Adipocyte (in vitro differentiated cells): ENCODE measurements at regions not wholly inside any gene's neighbourhood (a gene's known extent, or its start where the extent isn't known, plus 50 kb on each side); places are given as distances from the start of the nearest gene placed in this dataset.

Source experiments
- DNase-seq: peaks from one replicate; pipeline ENCODE4 v3.0.0-alpha.2; 2015; ENCODE audit warnings: low read depth
- H3K27me3 ChIP-seq: replicated peaks from 2 replicates; pipeline ENCODE4 v1.7.0; 2013; ENCODE audit warnings: mild to moderate bottlenecking, low read length, moderate library complexity; ENCODE audit not compliant: control insufficient read depth, insufficient read depth
- H3K36me3 ChIP-seq: 2 replicates; pipeline ENCODE4 v1.7.0; 2013; ENCODE audit warnings: low read length, mild to moderate bottlenecking, moderate library complexity; ENCODE audit not compliant: control insufficient read depth, insufficient read depth, severe bottlenecking
- H3K4me1 ChIP-seq: 2 replicates; pipeline ENCODE4 v1.7.0; 2013; ENCODE audit warnings: mild to moderate bottlenecking, low read length, moderate library complexity; ENCODE audit not compliant: control insufficient read depth, insufficient read depth
- H3K4me3 ChIP-seq: 2 replicates; pipeline ENCODE4 v1.7.0; 2013; ENCODE audit warnings: mild to moderate bottlenecking, low read length, moderate library complexity
- H3K9ac ChIP-seq: 2 replicates; pipeline ENCODE4 v1.7.0; 2013; ENCODE audit warnings: mild to moderate bottlenecking, low read length, moderate library complexity
- H3K9me3 ChIP-seq: 2 replicates; pipeline ENCODE4 v1.7.0; 2013; ENCODE audit warnings: mild to moderate bottlenecking, low read length, moderate library complexity; ENCODE audit not compliant: control insufficient read depth

- Histone ChIP-seq H3K4me1 (no peaks in the 10 kb centered on the region), H3K9me3 (no peaks in the 10 kb centered on the region), H3K9ac (no peak overlapping the region), H3K27me3 (peaks cover 34% of the 10 kb centered on the region), H3K4me3 (no peak overlapping the region), H3K36me3 (no peaks in the 10 kb centered on the region)
- DNase-seq, result peak; percentile 24
Measured at GRCh38 chr2:204072443-204073324, 136.1 kb downstream of the ICOS start.

- peak; percentile 88 for DNase-seq
- no peaks in the 10 kb centered on the region for H3K36me3 ChIP-seq
- no peak overlapping the region for H3K9ac ChIP-seq
- no peak overlapping the region for H3K4me3 ChIP-seq
- H3K4me1 ChIP-seq, result no peaks in the 10 kb centered on the region
- H3K9me3 ChIP-seq, result no peaks in the 10 kb centered on the region
- peaks cover 34% of the 10 kb centered on the region for H3K27me3 ChIP-seq
Measured at GRCh38 chr2:204074456-204074855, 137.9 kb downstream of the ICOS start.

DNA sequence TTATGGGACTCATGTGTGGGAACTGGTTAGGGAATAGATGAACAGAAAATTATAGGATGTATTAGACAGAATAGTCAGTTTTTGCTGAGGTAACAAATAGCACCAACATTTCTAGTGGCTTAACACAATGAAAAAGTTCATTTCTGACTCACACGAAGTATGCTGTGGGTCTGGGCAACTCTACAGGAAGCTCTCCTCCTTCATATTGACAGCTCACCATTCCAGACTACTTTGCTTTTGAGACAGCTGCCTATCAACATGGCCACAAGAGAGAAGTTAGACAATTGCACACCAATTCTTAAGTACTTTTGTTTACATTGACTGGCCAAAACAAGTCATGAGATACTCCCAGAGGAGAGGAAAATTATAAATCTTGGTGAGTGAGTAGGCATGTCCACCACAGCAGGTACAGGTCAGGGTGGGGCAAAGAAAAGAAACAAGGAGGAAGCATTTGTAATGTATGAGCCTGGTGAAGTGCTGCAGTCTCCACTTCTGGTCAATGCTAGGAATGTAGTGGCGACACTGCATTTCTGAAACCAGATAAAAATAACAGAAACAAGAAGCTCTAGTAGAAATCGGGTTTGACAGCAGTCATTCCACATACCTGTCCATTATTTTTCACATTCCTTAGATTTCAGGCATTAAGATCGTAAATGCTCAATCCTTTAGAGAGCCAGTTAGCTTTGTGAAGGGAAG lies 141.6 kb downstream of the ICOS start:
- H3K9ac ChIP-seq, result no peak overlapping the region
- no peaks in the 10 kb centered on the region for H3K4me1 ChIP-seq
- no peak for DNase-seq
- H3K27me3 ChIP-seq, result peaks cover 15% of the 10 kb centered on the region
- H3K4me3 ChIP-seq, result no peak overlapping the region
- no peaks in the 10 kb centered on the region for H3K36me3 ChIP-seq
- H3K9me3 ChIP-seq, result no peaks in the 10 kb centered on the region

- no peaks in the 10 kb centered on the region for H3K36me3 ChIP-seq
- no peaks in the 10 kb centered on the region for H3K9me3 ChIP-seq
- no peak for DNase-seq
- H3K4me1 ChIP-seq, result no peaks in the 10 kb centered on the region
- H3K27me3 ChIP-seq, result peaks cover 10% of the 10 kb centered on the region
- no peak overlapping the region for H3K9ac ChIP-seq
- no peak overlapping the region for H3K4me3 ChIP-seq
Measured at GRCh38 chr2:204081487-204082425, 145.2 kb downstream of the ICOS start.

DNA sequence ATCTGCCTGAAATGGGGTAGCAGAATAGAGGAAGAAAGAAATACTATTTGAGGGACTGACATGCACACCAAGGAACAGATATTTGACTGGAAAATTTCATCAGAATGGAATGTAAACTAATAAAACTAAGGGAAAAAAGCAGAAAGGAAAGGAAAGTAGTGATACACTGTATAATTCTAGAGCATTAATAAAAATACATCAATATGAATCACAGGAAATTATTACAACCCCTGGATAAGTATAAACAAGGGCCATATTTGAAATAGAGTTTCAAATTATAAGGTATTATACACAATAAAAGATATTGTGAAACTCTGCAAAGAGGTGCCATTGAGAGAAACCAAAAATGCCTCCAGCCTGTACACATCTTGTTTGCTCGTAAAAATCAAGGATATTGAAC lies 149.6 kb downstream of the ICOS start:
- H3K4me1 ChIP-seq, result no peaks in the 10 kb centered on the region
- DNase-seq, result no peak
- no peak overlapping the region for H3K4me3 ChIP-seq
- no peaks in the 10 kb centered on the region for H3K36me3 ChIP-seq
- peaks cover 8% of the 10 kb centered on the region for H3K9me3 ChIP-seq
- H3K9ac ChIP-seq, result no peak overlapping the region
- H3K27me3 ChIP-seq, result peaks cover 7% of the 10 kb centered on the region

DNA sequence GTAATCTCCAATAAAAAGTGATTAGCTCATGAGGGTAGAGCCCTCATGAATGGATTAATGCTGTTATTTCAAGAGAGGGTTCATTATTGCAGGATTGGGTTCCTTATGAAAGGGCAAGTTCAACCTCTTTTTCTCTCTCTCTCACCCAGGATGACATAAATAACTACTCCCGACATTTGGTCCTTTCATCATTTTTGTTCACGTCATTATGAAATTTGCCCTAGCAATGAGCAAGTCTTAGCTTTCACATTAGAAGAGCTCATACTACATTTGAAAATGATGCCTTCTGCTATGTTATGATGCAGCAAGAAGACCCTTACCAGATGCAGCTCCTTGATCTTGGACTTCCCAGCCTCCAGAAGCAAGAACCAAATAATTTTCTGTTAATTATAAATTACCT lies 152.5 kb downstream of the ICOS start:
- H3K9me3 ChIP-seq, result peaks cover 17% of the 10 kb centered on the region
- no peak overlapping the region for H3K4me3 ChIP-seq
- H3K27me3 ChIP-seq, result no peaks in the 10 kb centered on the region
- no peaks in the 10 kb centered on the region for H3K36me3 ChIP-seq
- no peak overlapping the region for H3K9ac ChIP-seq
- no peaks in the 10 kb centered on the region for H3K4me1 ChIP-seq
- no peak for DNase-seq

GRCh38 chr2:204089574-204089973 lies 153.0 kb downstream of the ICOS start:
- Histone ChIP-seq H3K9me3 (peaks cover 17% of the 10 kb centered on the region), H3K4me1 (no peaks in the 10 kb centered on the region), H3K27me3 (no peaks in the 10 kb centered on the region), H3K36me3 (no peaks in the 10 kb centered on the region), H3K9ac (no peak overlapping the region), H3K4me3 (no peak overlapping the region)
- DNase-seq, result no peak

DNA sequence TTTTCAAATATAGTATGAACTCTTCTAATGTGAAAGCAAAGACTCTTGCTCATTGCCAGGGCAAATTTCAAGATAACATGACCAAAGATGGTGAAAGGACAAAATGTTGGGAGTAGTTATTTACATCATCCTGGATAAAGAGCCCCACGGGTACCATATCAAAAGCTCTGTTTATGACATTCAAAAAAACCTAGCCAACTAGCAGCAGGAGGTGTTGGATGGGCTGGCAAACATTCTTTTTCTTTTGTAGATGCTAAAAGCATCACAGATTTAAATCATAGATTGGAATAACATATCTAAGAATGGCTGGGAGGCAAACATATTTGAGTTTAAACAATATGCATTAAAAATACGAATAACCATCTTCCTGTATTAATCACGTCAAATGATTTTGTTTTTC lies 153.5 kb downstream of the ICOS start:
- no peaks in the 10 kb centered on the region for H3K36me3 ChIP-seq
- H3K9ac ChIP-seq, result no peak overlapping the region
- H3K9me3 ChIP-seq, result peaks cover 17% of the 10 kb centered on the region
- no peaks in the 10 kb centered on the region for H3K27me3 ChIP-seq
- DNase-seq, result no peak
- H3K4me3 ChIP-seq, result no peak overlapping the region
- H3K4me1 ChIP-seq, result no peaks in the 10 kb centered on the region

DNA sequence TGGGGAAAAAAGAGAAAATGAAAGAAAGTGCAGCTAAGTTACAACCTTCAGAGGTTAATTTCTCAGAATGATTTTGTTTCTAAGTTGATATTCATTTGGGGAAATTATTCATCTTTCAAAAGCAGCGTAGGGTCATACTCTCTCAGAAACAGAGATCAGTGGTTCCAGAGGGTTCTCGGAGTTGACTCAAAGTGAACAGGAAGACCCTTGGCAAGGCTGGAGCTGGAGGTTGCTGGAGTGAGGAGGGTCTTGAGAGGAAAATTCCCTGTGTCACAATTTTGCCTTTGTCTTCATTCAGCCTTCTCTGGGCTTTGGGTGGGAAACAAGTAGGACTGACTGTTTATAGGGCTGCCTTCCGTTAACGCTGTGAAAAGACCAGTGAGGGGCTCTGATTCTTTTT lies 168.2 kb downstream of the ICOS start:
- no peak overlapping the region for H3K9ac ChIP-seq
- DNase-seq, result no peak
- no peaks in the 10 kb centered on the region for H3K27me3 ChIP-seq
- H3K4me3 ChIP-seq, result no peak overlapping the region
- no peaks in the 10 kb centered on the region for H3K4me1 ChIP-seq
- H3K9me3 ChIP-seq, result no peaks in the 10 kb centered on the region
- no peaks in the 10 kb centered on the region for H3K36me3 ChIP-seq

DNA sequence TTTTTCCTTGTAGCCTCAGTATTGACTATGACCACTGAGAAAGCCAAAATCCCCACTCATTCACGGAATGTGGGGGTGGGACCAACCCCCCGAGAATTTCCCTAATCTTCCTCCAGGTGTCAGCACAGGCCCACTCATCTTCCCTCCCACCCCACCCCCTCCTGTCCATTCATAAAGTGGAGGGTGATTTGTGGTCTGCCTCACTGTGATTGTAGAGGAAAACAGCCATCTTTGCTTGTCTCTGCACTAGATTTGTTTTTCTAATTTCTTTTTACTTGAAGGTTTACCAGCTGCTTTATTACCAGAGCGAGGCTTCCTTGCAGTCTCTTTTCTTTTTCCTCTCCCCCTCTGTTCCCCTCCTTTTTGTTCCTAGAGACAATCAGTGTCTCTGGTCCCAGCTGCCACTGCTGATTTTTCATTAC lies 171.8 kb downstream of the ICOS start:
- peak; percentile 12 for DNase-seq
- H3K4me1 ChIP-seq, result peaks cover 16% of the 10 kb centered on the region
- H3K9ac ChIP-seq, result no peak overlapping the region
- H3K36me3 ChIP-seq, result no peaks in the 10 kb centered on the region
- H3K9me3 ChIP-seq, result no peaks in the 10 kb centered on the region
- no peak overlapping the region for H3K4me3 ChIP-seq
- no peaks in the 10 kb centered on the region for H3K27me3 ChIP-seq

- H3K9ac ChIP-seq, result no peak overlapping the region
- no peak for DNase-seq
- no peaks in the 10 kb centered on the region for H3K9me3 ChIP-seq
- no peaks in the 10 kb centered on the region for H3K36me3 ChIP-seq
- H3K4me3 ChIP-seq, result no peak overlapping the region
- H3K4me1 ChIP-seq, result peaks cover 16% of the 10 kb centered on the region
- H3K27me3 ChIP-seq, result no peaks in the 10 kb centered on the region
Measured at GRCh38 chr2:204108781-204109295, 172.3 kb downstream of the ICOS start.
